ENCODE measurements at regions not wholly inside any gene's neighbourhood (a gene's known extent, or its start where the extent isn't known, plus 50 kb on each side); places are given as distances from the start of the nearest gene placed in this dataset.

GRCh38 chr13:106762708-106763107 is 194.8 kb upstream of the ARGLU1 start:
- ChIA-PET POLR2A (no interaction called here), CTCF (no interaction called here)
- Histone ChIP-seq H3K4me3 (ENCODE audit: low read depth, low read length) (no peak overlapping the region), H3K9me3 (ENCODE audit: control insufficient read depth, insufficient read depth, low read depth, low read length) (no peaks in the 10 kb centered on the region), H3K4me1 (ENCODE audit: control insufficient read depth, insufficient read depth, low read length) (no peaks in the 10 kb centered on the region), H3K27ac (ENCODE audit: extremely low read depth, low read depth, low read length) (no peak overlapping the region), H3K36me3 (ENCODE audit: control insufficient read depth in 2 of 2, insufficient read depth in 1 of 2, low read length in 2 of 2) (no peaks in the 10 kb centered on the region)
- TF ChIP-seq HOXD13 (CRISPR knock-in tag; IDR thresholded peaks at IDR 0.05; ENCODE audit: borderline replicate concordance) (no peak), ZNF514 (tag by site-specific recombination; IDR thresholded peaks at IDR 0.05) (no peak), ZNF610 (tag by site-specific recombination; IDR thresholded peaks at IDR 0.05; ENCODE audit: borderline replicate concordance) (no peak)

- CTCF ChIA-PET = interaction anchor here (0.6 kb wide), 1 partner anchor 309 kb away, joined by 5 read pairs; no protein-coding TSS in a partner anchor
- Histone ChIP-seq H3K36me3 (ENCODE audit: control insufficient read depth in 2 of 2, insufficient read depth in 1 of 2, low read length in 2 of 2) (no peaks in the 10 kb centered on the region), H3K9me3 (ENCODE audit: control insufficient read depth, insufficient read depth, low read depth, low read length) (no peaks in the 10 kb centered on the region), H3K4me3 (ENCODE audit: low read depth, low read length) (no peak overlapping the region), H3K27ac (ENCODE audit: extremely low read depth, low read depth, low read length) (no peak overlapping the region), H3K4me1 (ENCODE audit: control insufficient read depth, insufficient read depth, low read length) (no peaks in the 10 kb centered on the region)
- POLR2A ChIA-PET = no interaction called here
- TF ChIP-seq ZNF274 (IDR thresholded peaks at IDR 0.05; ENCODE audit: low read length) (no peak), ZNF274 (tag by site-specific recombination; IDR thresholded peaks at IDR 0.05; ENCODE audit: borderline replicate concordance) (no peak), ZNF571 (tag by site-specific recombination; IDR thresholded peaks at IDR 0.05) (no peak), ZNF214 (tag by site-specific recombination; IDR thresholded peaks at IDR 0.05; ENCODE audit: borderline replicate concordance) (no peak), ZNF292 (tag by site-specific recombination; IDR thresholded peaks at IDR 0.05; ENCODE audit: borderline replicate concordance, low read depth) (no peak), ZFP41 (tag by site-specific recombination; IDR thresholded peaks at IDR 0.05; ENCODE audit: borderline replicate concordance) (no peak), EGR2 (tag by site-specific recombination; IDR thresholded peaks at IDR 0.05; ENCODE audit: low read depth) (no peak), ZNF785 (tag by site-specific recombination; IDR thresholded peaks at IDR 0.05) (no peak), ZFP69B (tag by site-specific recombination; IDR thresholded peaks at IDR 0.05) (no peak), ZNF302 (tag by site-specific recombination; IDR thresholded peaks at IDR 0.05; ENCODE audit: low read depth) (no peak), GLI4 (tag by site-specific recombination; IDR thresholded peaks at IDR 0.05) (no peak), ZNF175 (tag by site-specific recombination; IDR thresholded peaks at IDR 0.05) (no peak)
Measured at GRCh38 chr13:106756446-106756845, 188.5 kb upstream of the ARGLU1 start.

GRCh38 chr13:106755542-106755941 is 187.6 kb upstream of the ARGLU1 start:
- Histone ChIP-seq H3K27ac (ENCODE audit: extremely low read depth, low read depth, low read length) (no peak overlapping the region), H3K4me3 (ENCODE audit: low read depth, low read length) (no peak overlapping the region), H3K4me1 (ENCODE audit: control insufficient read depth, insufficient read depth, low read length) (no peaks in the 10 kb centered on the region), H3K9me3 (ENCODE audit: control insufficient read depth, insufficient read depth, low read depth, low read length) (no peaks in the 10 kb centered on the region), H3K36me3 (ENCODE audit: control insufficient read depth in 2 of 2, insufficient read depth in 1 of 2, low read length in 2 of 2) (no peaks in the 10 kb centered on the region)
- ChIA-PET CTCF (no interaction called here), POLR2A (no interaction called here)
- no peak for TF ChIP-seq SETDB1 (IDR thresholded peaks at IDR 0.05; ENCODE audit: insufficient read length, low read length)
- TF ChIP-seq ZNF138 (tag by site-specific recombination; IDR thresholded peaks at IDR 0.05; ENCODE audit: borderline replicate concordance) = no peak
- TF ChIP-seq KLF10 (tag by site-specific recombination; IDR thresholded peaks at IDR 0.05) = no peak
- TF ChIP-seq ZNF24 (tag by site-specific recombination; IDR thresholded peaks at IDR 0.05) = no peak
- no peak for TF ChIP-seq YY2 (tag by site-specific recombination; IDR thresholded peaks at IDR 0.05)
- no peak for TF ChIP-seq ZNF239 (tag by site-specific recombination; IDR thresholded peaks at IDR 0.05)
- TF ChIP-seq ATF2 (tag by site-specific recombination; IDR thresholded peaks at IDR 0.05; ENCODE audit: low read depth) = no peak
- TF ChIP-seq ZNF133 (tag by site-specific recombination; IDR thresholded peaks at IDR 0.05) = no peak
- TF ChIP-seq ZNF513 (tag by site-specific recombination; IDR thresholded peaks at IDR 0.05) = no peak
